ENCODE measurements at regions not wholly inside any gene's neighbourhood (a gene's known extent, or its start where the extent isn't known, plus 50 kb on each side); places are given as distances from the start of the nearest gene placed in this dataset.
"Not testable (repeated sequence)": the region's sequence is repeated elsewhere in the genome, so short reads cannot be mapped to it uniquely, and the experiment has no call there.

GRCh38 chr17:31717251-31717650, 141.8 kb downstream of the COPRS start:
- DNase-seq (ENCODE audit: low read depth), result not testable (repeated sequence)

GRCh38 chr17:31715446-31715845, 143.6 kb downstream of the COPRS start:
- peak; percentile 10 for DNase-seq (ENCODE audit: low read depth)

GRCh38 chr17:31704483-31704882, 154.6 kb downstream of the COPRS start:
- no peak for DNase-seq (ENCODE audit: low read depth)

DNA sequence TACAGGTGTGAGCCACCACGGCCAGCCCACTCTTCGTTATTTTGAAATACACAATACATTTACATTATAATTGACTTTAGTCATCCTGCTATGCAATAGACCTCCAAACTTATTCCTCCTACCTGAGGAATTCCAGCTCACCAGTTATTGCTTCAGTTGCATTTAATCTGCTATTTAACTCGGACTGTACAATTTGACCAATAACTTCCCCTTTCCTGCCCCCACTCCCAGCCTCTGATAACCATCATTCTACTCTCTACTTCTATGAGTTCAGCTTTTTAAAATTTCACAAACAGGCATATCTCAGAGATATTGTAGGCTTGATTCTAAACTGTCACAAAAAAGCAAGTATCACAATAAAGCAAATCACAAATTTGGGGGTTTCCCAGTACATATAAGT, 157.0 kb downstream of the COPRS start:
- DNase-seq (ENCODE audit: low read depth), result no peak

GRCh38 chr17:31700973-31701372, 158.1 kb downstream of the COPRS start:
- no peak for DNase-seq (ENCODE audit: low read depth)

- DNase-seq (ENCODE audit: low read depth), result no peak
These were observed 159.2 kb downstream of the COPRS start for GRCh38 chr17:31699886-31700285.

DNA sequence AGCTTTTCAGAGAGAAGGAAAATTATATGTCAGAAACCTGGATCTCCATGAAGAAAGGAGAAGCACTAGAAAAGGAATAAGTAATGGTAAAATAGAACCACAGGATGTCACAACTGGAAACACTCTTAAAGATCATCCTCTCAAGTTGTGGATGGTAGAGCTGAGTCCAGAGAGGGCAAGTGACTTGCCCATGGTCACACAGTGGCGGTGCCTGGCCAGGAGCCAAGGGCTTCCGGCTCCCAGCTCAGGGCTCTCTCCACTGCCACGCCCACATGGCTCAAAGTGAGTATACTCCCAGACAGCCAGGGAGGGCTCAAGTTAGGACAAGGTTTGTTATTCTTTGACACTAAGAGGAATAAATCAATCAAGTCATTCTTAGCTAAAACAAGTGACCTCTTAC, 159.8 kb downstream of the COPRS start:
- DNase-seq (ENCODE audit: low read depth), result no peak

- no peak for DNase-seq (ENCODE audit: low read depth)
These were observed 160.3 kb downstream of the COPRS start for GRCh38 chr17:31698751-31699150.

- DNase-seq (ENCODE audit: low read depth), result no peak
These were observed 161.2 kb downstream of the COPRS start for GRCh38 chr17:31697838-31698237.

GRCh38 chr17:31696703-31697325, 162.2 kb downstream of the COPRS start:
- no peak for DNase-seq (ENCODE audit: low read depth)

GRCh38 chr17:31696184-31696602, 162.9 kb downstream of the COPRS start:
- DNase-seq (ENCODE audit: low read depth), result no peak

GRCh38 chr17:31695456-31696090, 163.5 kb downstream of the COPRS start:
- no peak for DNase-seq (ENCODE audit: low read depth)

GRCh38 chr17:31693433-31694220, 165.4 kb downstream of the COPRS start:
- DNase-seq (ENCODE audit: low read depth), result no peak

- no peak for DNase-seq (ENCODE audit: low read depth)
These were observed 166.4 kb downstream of the COPRS start for GRCh38 chr17:31692632-31693031.

DNA sequence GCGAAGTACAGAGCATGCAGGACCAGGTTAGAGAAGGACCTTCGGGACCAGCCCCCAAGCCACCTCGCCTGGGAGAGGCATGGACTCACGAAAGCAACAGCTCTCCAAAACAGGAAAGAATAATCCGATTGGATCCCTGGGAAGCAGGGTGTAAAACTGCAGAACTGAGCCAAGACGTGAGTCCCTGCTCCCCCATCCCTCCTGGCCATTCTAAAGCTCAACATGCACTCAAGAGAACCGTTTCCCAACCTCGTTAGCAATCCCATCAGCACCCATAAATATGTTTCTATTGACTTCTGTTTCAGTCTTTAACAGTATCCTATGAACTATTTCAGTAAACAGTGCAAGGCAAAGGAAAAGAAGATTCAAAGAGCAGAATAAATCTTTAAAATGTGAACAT, 167.0 kb downstream of the COPRS start:
- DNase-seq (ENCODE audit: low read depth), result no peak

DNA sequence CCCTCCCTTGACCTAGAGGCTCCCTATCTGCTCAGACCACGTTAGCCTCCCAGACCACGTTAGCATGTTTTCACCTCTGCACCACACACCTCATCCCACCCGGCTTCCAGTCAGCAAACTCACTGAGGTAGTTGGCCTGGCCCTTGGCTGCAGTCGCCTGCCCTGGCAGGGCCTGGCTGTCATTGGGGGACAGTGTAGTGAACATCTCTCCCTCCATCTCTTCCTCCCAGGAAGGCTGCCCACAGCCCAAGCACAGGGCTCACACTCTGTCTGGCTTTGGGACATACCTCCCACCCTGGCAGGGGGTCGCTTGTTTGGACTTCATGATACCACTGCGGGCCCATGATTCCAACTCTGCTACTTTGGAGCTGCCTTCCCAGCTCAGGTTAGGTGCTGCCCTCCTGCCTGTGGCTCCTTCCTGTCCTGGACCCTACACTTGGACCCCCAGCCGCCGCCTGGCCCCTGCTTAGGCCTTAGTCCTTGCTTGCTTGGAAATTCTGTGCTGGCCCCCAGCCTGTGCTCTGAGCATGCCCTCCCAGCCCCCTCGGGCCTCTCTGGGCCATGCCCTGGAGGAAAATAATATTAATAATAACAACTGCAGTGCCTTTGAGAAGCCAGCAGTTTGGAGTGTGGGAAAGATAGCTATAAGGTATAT, 167.7 kb downstream of the COPRS start:
- DNase-seq (ENCODE audit: low read depth), result no peak

DNA sequence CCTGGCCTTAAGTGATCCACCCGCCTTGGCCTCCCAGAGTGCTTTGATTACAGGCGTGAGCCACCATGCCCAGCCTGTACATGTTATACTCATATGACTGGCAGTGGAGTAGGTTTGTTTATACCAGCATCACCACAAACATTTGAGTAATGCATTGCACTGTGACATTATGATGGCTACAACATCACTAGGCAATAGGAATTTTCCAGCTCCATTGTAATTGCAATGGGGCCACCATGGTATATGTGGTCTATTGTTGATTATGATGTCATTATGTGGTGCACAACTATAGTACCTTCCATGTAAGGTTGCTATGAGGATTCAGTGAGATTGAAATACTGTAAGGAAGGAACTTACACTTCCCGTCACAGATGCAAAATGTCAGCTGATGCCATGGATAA, 168.9 kb downstream of the COPRS start:
- DNase-seq (ENCODE audit: low read depth), result no peak

GRCh38 chr17:31688701-31689100, 170.3 kb downstream of the COPRS start:
- peak; percentile 18 for DNase-seq (ENCODE audit: low read depth)

- DNase-seq (ENCODE audit: low read depth), result peak; percentile 35
These were observed 171.4 kb downstream of the COPRS start for GRCh38 chr17:31687505-31688126.

DNA sequence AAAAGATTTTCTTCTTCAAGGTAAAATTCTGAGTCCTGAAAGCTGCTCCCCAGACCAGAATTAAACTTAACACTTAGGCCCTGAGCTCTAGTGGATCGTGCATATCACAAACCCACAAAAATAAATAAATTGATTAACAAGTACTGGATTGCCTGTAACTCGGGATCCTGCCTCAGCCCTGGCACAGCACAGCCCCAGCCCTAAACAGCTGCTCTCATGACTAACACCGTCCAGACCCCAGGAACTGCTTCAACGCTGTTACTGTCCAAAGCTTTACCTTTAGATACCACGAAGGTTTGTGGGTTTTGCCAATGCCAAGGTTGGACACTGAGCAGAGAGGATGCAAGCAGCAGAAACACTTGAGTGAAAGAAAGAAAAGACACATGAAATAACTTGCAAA, 172.5 kb downstream of the COPRS start:
- no peak for DNase-seq (ENCODE audit: low read depth)

DNA sequence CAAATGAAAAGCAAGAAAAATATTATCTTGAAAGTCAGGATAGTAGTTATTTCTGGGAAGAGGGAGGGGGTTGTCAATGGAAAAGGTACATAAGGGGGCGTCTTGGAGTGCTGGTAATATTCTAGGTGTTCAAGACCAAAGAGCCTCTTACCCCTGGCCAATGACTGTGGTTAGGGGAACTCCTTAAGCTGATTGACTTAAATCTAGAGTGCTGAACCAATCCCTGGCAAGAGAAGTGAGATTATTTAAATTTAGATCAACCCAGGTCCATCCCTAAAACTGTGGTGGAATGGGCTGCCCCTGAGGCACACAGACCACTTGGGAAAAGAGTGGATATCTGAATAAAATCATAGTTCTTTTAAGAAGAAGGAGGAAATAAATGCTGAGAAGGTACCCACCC, 174.1 kb downstream of the COPRS start:
- no peak for DNase-seq (ENCODE audit: low read depth)

DNA sequence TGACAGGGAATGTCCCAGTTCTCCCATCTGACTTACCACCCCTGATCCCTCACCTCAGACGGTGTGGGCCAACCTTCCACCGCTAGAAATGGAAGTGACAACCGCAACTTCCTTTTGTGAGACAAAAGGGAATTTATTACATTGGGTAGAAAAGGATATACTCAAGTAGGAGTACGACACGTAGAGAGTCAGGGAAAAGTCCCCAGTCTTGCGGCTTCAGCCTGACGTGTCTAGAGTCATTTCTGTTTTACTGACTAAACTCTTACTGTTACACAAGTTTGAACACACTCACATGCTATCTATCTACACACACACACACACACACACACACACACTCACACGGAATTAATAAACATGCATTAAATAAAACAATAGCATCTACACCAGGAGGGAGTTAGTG, 178.9 kb downstream of the COPRS start:
- DNase-seq (ENCODE audit: low read depth), result no peak

All from HT1080 (cell line).